Parathyroid adenoma (tissue), 2 donors: ENCODE measurements at regions not wholly inside any gene's neighbourhood (a gene's known extent, or its start where the extent isn't known, plus 50 kb on each side); places are given as distances from the start of the nearest gene placed in this dataset.

Source experiments
- H2AFZ ChIP-seq: fragments of 300-600 bp; sonication (generic); one replicate; pipeline ENCODE4 v1.7.0; 2017; ENCODE audit warnings: antibody characterized with exemption, mild to moderate bottlenecking
- H3K27ac ChIP-seq: fragments of 300-600 bp; sonication (generic); one replicate; pipeline ENCODE4 v1.7.0; 2017
- H3K27me3 ChIP-seq: fragments of 300-600 bp; sonication (generic); one replicate; pipeline ENCODE4 v1.7.0; 2017; ENCODE audit warnings: low read length; ENCODE audit not compliant: control insufficient read depth, insufficient read depth
- H3K36me3 ChIP-seq: fragments of 300-600 bp; sonication (generic); one replicate; pipeline ENCODE4 v1.7.0; 2017; ENCODE audit warnings: low read length; ENCODE audit not compliant: control insufficient read depth, insufficient read depth
- H3K4me1 ChIP-seq: fragments of 300-600 bp; sonication (generic); one replicate; pipeline ENCODE4 v1.7.0; 2017; ENCODE audit warnings: control low read depth
- H3K4me2 ChIP-seq: fragments of 300-600 bp; sonication (generic); one replicate; pipeline ENCODE4 v1.7.0; 2017; ENCODE audit warnings: low read length
- H3K4me3 ChIP-seq: fragments of 300-600 bp; sonication (generic); one replicate; pipeline ENCODE4 v1.7.0; 2017; ENCODE audit warnings: low read depth, low read length
- H3K79me2 ChIP-seq: fragments of 300-600 bp; sonication (generic); one replicate; pipeline ENCODE4 v1.7.0; 2017; ENCODE audit warnings: control low read depth
- H3K9ac ChIP-seq: fragments of 300-600 bp; sonication (generic); one replicate; pipeline ENCODE4 v1.7.0; 2017; ENCODE audit warnings: mild to moderate bottlenecking
- H3K9me3 ChIP-seq: fragments of 300-600 bp; sonication (generic); one replicate; pipeline ENCODE4 v1.7.0; 2017; ENCODE audit warnings: low read length; ENCODE audit not compliant: control insufficient read depth
- CTCF ChIP-seq: fragments of 300-600 bp; sonication (generic); IDR thresholded peaks from one replicate; pipeline ENCODE4 v1.7.0; 2017; ENCODE audit warnings: antibody characterized with exemption, mild to moderate bottlenecking
- donor health status: primary hyperparathyroidism.

DNA sequence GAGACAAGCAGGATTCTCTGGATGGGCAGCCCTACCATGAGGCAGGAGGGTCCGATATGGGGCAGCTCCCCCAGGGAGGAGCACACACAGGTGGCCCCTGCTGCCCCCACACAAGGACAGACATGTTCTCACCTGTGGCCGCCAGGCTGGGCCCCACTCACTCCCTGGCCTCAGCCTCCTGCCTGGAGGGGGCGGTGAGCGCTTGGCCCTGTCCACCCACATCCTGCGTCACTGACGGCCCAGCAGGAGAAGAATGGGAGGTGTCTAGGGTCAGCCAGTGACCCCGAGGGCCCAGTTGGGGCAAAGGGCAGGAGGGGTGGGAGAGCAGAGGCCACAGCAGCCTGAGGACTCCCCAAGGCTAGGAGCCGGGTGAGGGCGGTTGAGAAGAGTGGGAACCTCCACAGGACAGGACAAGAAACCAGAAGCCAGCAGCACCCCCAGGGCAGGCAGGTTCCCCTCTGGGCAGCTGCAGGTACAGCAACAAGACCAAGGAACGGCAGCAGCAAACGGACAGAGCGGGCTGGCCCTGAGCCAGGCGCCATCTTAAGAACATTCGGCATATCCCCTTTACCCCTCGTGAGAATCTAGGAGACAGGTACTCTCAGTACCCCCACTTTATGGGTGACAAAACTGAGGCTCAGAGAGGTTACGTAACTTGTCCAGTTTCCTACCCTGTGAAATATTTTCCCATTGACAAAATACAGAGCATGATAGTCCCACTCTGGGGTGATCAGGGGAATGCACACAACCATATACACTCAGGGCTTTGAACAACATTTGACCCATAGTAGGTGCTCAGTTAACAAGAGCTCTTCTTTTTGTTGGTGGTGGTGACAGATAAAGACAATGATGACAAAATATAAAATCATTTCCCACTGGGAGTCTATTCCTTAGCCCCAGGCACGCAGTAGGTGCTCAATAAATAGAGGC is 74.3 kb downstream of the NCOR2 start:
- Histone ChIP-seq H3K27ac (no peak overlapping the region), H3K4me1 (peaks cover 9% of the 10 kb centered on the region), H3K27me3 (no peaks in the 10 kb centered on the region), H3K36me3 (no peaks in the 10 kb centered on the region), H3K79me2 (peaks cover 72% of the 10 kb centered on the region), H3K4me3 (no peak overlapping the region), H2AFZ (no peak overlapping the region), H3K9ac (no peak overlapping the region), H3K9me3 (no peaks in the 10 kb centered on the region), H3K4me2 (no peak overlapping the region)
- TF ChIP-seq CTCF = no peak

DNA sequence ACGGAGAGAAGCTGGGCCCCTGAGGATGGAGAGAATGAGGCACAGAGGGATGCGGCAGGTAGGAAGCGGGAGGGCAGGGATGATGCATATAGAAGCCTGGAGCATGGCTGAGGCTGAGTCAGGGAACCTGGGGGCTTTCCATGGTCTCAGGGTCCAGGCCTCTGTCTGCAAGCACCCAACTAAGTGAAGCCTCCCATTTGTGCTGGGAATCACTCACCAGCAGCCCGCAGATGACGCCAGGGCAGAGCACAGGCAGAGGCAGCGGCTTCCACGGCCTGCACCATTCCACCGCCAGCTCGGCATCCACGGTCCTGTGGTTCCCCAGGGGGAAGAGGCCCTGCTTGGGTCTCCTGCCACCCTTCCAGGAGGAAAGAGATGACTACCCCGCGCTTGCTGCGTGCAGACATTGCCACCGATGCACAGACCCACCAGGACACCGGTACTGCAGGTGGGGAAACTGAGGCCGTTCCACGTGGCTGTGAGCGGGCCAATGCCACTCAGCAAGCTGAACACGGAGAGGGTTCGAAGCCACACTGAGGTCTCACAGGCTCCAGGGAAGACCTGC is 75.5 kb downstream of the NCOR2 start:
- no peak overlapping the region for H3K4me3 ChIP-seq
- no peak overlapping the region for H3K27ac ChIP-seq
- no peaks in the 10 kb centered on the region for H3K9me3 ChIP-seq
- H3K4me2 ChIP-seq = no peak overlapping the region
- no peak overlapping the region for H3K9ac ChIP-seq
- peaks cover 69% of the 10 kb centered on the region for H3K79me2 ChIP-seq
- H2AFZ ChIP-seq = no peak overlapping the region
- TF ChIP-seq CTCF = no peak
- H3K4me1 ChIP-seq = peaks cover 9% of the 10 kb centered on the region
- H3K27me3 ChIP-seq = no peaks in the 10 kb centered on the region
- H3K36me3 ChIP-seq = no peaks in the 10 kb centered on the region

- H2AFZ ChIP-seq = no peak overlapping the region
- no peak for TF ChIP-seq CTCF
- H3K4me1 ChIP-seq = peaks cover 9% of the 10 kb centered on the region
- no peaks in the 10 kb centered on the region for H3K36me3 ChIP-seq
- H3K79me2 ChIP-seq = peaks cover 67% of the 10 kb centered on the region
- H3K27me3 ChIP-seq = no peaks in the 10 kb centered on the region
- H3K27ac ChIP-seq = no peak overlapping the region
- H3K4me3 ChIP-seq = no peak overlapping the region
- H3K9me3 ChIP-seq = no peaks in the 10 kb centered on the region
- H3K9ac ChIP-seq = no peak overlapping the region
- no peak overlapping the region for H3K4me2 ChIP-seq
Measured at GRCh38 chr12:124491310-124491709, 76.1 kb downstream of the NCOR2 start.

DNA sequence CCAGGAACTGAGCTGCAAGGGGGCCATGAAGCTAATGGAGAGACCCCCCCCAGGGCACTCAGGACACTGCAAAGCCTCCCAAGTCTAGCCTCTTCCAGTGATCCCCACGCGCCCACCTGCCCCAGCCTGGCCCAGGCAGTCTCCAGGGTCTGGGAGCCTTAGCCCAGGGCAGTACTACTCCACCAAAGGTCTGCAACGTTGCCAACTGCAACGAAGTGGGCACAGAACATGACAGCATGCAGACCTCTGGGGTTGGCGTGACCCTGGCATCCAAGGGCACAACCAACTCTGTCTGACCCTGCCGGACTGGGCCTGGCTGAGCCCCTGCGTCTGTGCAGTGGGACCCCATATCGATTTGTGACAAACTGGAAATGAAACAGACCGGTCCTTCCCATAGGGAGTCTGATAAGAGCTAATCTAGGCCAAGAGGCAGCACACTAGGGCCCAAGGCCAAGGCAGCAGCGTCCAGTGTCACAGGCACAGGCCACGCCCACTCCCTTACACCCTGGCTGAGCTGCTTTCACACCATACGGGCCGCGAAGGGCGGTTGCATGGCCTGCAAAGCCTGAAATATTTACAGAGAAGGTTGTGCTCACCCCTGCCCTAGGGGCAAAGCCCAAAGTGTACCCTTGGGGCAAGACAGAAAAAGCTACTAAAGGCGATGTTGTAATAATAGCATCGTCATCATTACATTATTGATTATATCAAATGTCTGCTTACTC is 76.7 kb downstream of the NCOR2 start:
- H3K36me3 ChIP-seq = no peaks in the 10 kb centered on the region
- H3K4me2 ChIP-seq = no peak overlapping the region
- H3K4me3 ChIP-seq = no peak overlapping the region
- H3K79me2 ChIP-seq = peaks cover 65% of the 10 kb centered on the region
- H3K9ac ChIP-seq = no peak overlapping the region
- no peaks in the 10 kb centered on the region for H3K9me3 ChIP-seq
- H2AFZ ChIP-seq = no peak overlapping the region
- TF ChIP-seq CTCF = no peak
- H3K4me1 ChIP-seq = peaks cover 9% of the 10 kb centered on the region
- H3K27ac ChIP-seq = no peak overlapping the region
- H3K27me3 ChIP-seq = no peaks in the 10 kb centered on the region
